Stimulated activated CD8-positive, alpha-beta memory T cell treated with anti-CD3 and anti-CD28 coated beads, Interleukin-4, amount 100 ng/mL, for 1 hour (primary cell): ENCODE measurements at regions not wholly inside any gene's neighbourhood (a gene's known extent, or its start where the extent isn't known, plus 50 kb on each side); places are given as distances from the start of the nearest gene placed in this dataset.

Experiments
- DNase-seq, 2 donors: peaks; one replicate each; pipeline ENCODE4 v3.0.0-alpha.2; 2020; ENCODE audit warnings: low read depth in 2 of 2, low spot score in 1 of 2

DNA sequence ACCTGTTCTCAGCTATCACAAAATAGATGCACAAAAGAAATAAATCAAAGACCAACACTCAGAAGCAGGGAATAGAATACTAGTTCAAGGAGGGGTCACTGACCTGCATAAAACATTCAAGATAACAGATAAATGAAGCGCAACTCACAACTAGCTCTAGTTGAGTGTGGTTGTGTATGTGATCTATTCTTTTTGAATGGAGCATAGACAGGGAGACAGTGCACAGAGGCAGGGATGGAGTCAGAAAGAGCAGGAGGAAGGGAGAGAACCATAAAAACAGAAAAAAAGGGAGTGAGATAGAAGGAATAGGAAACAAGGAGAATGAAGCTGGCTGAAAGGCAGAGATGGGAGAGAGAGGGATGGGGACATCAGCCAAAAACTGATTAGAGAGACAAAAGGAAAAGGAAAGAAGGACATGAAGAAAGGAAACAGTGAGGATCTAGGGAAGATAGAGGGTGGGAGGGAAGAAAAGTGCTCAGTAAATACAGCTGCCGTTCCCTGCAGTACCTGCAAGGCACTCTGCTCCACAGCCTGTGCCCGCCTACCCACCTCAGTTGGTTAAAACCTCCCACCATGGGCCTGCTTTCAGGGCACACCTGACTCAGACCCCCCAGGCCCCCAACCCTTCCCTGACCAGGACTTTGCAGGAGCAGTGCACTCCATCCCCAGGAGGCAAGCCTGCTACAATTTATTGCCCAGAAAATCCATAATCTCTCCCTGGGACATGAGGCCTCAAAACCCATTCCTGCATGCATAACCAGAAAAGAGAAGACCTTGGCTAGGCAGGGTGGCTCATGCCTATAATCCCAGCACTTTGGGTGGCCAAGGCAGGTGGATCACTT, 385.2 kb upstream of the POU3F1 start:
- DNase-seq = no peak

DNA sequence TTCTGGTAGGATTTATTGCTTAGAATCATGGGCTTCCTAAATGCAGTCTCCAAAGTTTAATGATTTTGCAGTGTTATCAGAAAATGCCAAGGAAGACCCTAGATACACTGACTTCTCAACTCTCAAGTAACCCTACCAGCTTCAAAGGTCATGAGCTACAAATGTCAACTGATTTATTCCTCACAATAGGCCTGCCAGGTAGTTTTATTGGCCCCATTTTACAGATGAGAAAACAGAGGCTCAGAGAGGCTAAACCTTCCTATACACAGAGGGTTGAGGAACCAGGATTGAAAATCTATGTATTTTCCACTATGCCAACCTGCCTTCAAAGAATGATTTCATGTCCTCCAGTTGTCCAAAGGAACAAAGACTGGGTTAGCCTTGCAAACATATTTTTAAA, 384.4 kb upstream of the POU3F1 start:
- DNase-seq = no peak

DNA sequence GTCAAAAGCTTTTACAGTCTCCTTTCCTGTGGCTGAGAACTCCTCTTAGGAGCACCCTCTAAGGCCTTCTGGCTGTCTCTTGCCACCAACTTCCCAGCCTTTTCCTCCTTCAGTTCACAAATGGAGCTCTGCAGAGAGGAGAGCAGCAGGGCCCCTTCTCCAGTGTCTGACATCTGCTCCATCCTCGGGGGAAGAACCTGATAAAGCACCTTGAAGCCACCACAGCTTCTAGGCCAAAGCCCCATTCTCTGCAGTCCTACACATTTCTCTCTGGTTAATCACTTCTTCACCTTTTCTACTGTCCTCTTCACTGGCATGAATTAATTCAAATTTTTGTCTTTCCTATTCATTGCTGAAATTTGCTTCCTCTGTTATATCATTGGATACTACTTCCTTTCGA, 378.1 kb upstream of the POU3F1 start:
- DNase-seq = no peak

DNA sequence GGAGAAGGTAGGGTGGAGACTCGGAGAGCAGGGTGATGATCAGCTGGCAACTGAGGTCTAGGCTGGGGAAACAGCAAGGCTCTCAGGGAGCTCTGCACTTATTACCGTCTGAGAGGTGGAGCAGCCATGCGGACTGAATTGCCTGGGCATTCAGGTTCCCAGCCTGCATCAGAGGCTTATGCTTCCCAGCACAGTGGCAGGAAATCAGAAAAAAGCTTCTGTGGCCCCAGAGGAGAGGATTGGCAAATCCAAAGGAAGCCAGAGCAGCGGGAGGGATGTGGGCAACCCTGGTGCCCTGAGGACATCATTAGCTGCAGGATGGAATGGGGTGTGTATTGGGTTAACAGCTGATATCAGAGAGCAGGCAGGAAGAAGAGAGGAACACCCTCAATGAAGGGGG, 374.1 kb upstream of the POU3F1 start:
- no peak for DNase-seq

DNA sequence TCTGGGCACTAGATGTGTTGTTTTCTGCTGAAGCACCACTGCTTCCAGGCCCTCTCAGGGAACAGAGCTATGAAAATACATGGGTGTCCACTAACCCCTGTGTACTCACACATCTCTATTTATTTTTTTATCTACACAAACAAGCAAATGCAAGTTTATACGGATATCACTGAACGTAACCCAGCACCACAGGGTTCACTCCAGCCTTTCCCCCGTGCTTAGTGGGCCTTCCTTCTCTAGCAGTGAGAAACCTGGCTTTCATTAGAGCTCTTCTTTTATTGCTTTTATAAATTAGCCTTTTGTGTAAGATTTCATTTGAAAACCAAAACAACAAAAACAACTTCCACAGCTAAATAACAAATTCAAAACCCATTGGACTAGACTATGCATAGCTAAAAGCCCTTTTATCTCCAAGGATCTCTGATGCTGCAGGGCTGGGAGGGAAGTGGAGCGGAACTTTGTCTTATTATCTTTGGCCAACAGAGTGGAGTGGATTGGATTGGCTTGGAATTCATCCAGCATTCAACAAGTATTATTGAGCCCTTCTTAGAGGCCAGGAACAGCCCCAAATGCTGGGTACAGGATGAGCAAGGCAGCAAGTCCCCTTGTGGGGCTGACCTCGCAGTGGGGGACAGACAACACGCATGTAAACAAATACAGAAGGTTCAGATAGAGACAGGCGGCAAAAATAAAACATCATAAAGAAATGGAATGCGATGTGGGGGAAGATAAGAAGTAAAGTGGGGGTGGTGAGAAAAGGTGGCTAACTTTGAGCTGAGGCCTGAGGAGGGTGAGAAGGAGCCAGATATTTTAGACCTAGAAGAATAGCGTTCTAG, 371.8 kb upstream of the POU3F1 start:
- no peak for DNase-seq

DNA sequence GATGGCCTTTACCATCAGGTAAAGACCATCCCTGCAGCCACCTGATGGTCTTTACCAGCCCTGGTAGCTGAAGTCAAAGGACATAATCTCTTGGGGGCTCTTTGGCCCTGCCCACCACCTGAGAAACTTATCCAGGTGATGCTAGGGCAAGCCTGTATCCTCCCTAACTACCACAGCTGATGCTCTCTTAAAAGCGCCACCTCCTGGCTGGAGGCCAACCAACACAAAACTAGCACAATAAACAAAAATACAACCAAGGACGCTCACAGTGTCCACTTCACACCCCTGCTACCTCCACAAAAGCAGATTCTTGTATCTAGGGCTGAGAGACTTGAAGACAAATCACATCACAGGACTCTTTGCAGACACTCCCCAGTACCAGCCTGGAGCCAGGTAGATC, 357.1 kb upstream of the POU3F1 start:
- DNase-seq = no peak

GRCh38 chr1:38402230-38402815, 355.7 kb upstream of the POU3F1 start:
- no peak for DNase-seq

- DNase-seq = no peak
Measured at GRCh38 chr1:38396606-38397005, 350.0 kb upstream of the POU3F1 start.

- no peak for DNase-seq
Measured at GRCh38 chr1:38394303-38394702, 347.7 kb upstream of the POU3F1 start.

DNA sequence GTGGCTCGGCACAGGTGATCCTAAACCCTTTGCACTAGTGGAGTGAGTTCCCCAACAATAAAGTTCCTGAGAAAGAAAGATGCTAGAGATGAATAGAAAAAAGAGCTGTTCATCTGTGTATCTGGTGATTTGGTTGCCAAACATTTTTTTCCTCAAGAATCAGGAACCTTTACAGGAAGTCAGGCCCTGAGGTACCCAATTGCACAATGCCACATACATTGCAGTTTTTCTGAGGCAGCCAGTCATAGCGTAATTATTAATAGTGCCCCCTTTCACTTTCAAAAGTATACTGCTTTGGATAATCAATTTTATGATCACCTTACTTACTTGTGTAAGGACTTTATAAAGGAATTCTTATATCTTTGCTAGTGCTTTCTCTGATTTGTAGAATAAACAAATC, 346.3 kb upstream of the POU3F1 start:
- no peak for DNase-seq

DNA sequence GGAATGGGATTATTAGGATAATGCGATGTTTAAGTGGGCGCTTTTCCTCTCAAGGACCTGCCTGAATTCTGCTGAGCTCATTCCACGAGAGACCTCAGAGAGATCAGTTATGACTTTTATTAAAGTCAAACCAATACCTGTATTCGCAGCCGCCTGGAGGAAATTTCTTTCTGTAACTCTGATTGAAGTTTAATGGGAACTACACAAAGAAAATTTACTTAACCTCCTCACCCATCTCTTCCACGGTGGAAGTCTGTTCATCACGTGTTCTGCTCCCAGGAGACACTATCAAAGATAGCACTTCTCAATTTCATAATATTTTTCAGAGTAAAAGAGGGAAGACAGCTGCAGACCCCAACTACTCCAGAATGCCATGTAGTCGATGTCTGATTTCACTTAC, 334.7 kb upstream of the POU3F1 start:
- DNase-seq = no peak

DNA sequence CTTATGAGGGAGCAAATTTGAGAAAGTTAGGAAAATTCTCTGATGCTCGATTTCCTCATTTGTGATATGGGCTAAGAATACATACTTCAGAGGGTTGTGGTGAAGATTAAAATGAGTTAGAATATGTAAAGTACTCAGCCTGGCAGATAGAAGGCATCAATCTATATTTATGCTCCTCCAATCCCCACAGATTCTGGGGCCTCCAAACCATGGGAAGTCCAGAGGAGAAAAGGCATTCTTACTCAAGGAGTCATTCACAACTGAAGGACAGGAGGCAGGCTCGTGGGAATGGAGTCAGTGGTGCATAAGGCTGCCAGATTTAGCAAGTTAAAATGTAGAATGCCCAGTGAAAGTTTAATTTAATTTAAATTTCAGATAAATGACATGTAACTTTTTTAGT, 330.0 kb upstream of the POU3F1 start:
- no peak for DNase-seq

DNA sequence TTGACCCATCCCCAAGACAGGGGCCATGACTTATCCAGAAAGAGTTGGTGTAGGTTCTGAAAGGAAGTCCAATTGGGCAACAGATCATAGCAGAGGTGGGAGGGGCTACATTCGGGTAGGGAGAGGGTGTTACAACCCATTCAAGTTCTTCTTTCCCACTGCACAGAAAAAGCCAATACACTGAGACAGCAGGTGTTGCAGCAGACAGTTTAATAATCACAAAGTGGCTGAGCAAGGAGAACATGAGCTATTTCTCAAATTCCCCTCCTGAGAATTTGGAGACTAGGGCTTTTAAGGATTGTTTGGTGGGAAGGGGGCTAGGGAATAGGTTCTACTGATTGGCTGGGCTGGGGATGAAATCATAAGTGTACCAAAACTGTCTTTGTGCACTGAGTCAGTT, 328.4 kb upstream of the POU3F1 start:
- no peak for DNase-seq

GRCh38 chr1:38371505-38371844, 324.9 kb upstream of the POU3F1 start:
- DNase-seq = no peak

GRCh38 chr1:38370716-38371504, 324.3 kb upstream of the POU3F1 start:
- DNase-seq = no peak

DNA sequence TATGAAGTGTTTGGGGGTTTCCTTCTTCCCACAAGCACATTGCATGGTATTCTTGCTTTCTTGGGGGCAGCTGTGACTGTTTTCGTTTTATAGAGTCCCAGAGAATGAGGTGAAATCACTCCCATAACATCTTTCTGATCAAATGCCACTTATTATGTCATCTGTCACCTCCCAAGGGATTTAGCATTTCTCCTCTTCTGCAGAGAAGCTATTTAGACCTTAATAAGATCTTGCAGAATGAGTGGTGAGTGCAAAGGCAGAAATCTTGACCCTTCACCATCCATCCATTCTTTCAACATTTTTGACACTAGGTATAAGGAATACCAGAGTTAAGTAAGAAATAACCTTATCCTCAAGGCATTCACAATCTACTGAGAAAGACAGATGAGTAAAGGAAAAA, 318.6 kb upstream of the POU3F1 start:
- DNase-seq = no peak

DNA sequence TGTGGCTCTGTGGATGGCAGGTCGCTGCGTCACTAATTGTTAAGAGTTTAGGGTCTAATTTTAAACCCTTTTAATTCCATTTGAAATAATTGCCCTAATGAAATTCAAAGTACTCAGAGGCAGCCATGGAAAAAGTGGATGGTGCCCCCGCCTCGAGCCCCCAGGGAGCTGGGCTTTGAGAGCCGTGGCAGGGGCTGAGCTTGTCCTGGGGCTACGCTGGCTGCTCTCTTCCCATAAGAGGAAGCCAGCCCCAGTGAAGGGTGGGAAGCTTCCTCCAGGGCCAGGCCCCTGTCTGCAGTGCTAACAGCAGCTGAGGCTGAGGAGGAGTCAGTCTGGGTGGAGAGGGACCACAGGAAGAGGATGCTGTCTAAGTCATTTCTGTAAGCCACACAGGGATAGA, 315.0 kb upstream of the POU3F1 start:
- no peak for DNase-seq

DNA sequence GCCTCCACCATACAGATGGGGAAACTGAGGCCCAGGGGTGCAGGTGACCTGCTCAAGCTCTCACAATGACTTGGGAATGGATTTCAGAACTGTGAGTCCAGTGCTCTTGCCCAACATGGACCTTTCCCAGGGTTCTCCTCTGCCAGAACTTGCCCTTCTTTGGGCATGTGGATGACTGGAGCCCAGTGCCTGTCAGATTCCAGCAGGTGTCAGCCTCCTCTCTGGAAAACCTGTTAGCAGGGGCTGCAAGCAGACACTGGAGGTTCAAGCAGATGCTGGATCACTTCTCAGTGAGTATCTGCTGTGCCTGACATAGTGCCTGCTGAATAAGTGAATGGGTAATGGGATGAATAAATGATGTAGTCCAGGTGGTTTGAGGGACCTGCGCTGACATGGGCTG, 314.2 kb upstream of the POU3F1 start:
- no peak for DNase-seq

GRCh38 chr1:38353956-38354355, 307.4 kb upstream of the POU3F1 start:
- DNase-seq = no peak

GRCh38 chr1:38352869-38353268, 306.3 kb upstream of the POU3F1 start:
- DNase-seq = no peak

DNA sequence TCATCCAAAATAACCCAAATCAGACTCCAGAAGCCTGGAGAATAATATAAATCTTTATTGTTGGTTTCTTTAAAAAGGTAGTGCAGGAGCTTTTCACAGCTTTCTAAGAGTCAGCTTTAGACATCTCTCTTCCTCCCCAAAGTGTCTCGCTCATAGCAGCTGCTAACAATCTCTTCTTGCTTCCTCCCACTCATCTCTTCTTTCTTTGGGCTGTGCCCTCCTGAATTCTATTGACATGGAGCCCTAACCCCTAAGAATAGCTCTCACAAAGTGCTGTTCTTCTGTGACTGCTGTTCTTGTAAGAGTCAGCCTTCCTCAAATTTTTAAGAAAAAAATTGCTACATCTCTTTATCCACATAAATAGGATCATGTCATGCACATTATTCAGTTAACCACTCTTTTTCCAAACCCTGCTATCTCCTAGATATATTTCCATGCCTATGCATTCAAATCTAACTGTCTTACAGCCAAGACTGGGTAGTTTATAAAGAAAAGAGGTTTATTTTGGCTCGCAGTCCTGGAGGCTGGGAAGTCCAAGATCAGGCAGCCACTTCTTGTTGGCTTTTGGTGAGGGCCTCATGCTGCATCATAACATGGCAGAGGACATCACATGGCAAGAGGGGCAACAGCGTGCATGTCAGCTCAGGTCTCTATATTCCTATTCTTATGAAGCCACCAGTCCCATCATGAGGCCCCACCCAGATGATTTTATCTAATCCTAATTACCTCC, 301.0 kb upstream of the POU3F1 start:
- DNase-seq = no peak
